ENCODE measurements at regions not wholly inside any gene's neighbourhood (a gene's known extent, or its start where the extent isn't known, plus 50 kb on each side); places are given as distances from the start of the nearest gene placed in this dataset.

DNA sequence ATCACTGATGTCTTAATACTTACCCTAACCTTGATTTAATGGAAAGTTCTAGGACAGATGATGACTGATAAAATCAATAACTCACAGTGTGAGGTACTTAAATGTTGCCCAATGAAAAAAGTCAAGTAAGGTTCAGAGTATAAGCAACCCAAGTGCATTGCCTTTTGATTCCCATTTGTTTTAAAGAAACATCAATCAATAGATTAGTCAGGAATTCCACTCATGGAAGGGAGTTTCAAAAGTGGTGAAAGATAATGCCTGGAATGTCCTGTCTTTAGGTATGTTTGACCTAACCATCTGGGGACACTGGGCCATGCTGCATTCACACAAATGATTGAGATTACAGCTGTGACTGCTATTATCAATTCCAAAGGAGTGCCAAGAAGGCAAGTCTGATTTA, 259.7 kb downstream of the PPARGC1A start:
- TF ChIP-seq, protein P1, sequence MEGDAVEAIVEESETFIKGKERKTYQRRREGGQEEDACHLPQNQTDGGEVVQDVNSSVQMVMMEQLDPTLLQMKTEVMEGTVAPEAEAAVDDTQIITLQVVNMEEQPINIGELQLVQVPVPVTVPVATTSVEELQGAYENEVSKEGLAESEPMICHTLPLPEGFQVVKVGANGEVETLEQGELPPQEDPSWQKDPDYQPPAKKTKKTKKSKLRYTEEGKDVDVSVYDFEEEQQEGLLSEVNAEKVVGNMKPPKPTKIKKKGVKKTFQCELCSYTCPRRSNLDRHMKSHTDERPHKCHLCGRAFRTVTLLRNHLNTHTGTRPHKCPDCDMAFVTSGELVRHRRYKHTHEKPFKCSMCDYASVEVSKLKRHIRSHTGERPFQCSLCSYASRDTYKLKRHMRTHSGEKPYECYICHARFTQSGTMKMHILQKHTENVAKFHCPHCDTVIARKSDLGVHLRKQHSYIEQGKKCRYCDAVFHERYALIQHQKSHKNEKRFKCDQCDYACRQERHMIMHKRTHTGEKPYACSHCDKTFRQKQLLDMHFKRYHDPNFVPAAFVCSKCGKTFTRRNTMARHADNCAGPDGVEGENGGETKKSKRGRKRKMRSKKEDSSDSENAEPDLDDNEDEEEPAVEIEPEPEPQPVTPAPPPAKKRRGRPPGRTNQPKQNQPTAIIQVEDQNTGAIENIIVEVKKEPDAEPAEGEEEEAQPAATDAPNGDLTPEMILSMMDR (IDR thresholded peaks at IDR 0.05), result no peak
- TF ChIP-seq POLR2A (IDR thresholded peaks at IDR 0.05) (no peak), POLR2AphosphoS5 (IDR thresholded peaks at IDR 0.05) (no peak)

All from transverse colon (tissue), 4 donors.